ENCODE measurements at regions not wholly inside any gene's neighbourhood (a gene's known extent, or its start where the extent isn't known, plus 50 kb on each side); places are given as distances from the start of the nearest gene placed in this dataset.

DNA sequence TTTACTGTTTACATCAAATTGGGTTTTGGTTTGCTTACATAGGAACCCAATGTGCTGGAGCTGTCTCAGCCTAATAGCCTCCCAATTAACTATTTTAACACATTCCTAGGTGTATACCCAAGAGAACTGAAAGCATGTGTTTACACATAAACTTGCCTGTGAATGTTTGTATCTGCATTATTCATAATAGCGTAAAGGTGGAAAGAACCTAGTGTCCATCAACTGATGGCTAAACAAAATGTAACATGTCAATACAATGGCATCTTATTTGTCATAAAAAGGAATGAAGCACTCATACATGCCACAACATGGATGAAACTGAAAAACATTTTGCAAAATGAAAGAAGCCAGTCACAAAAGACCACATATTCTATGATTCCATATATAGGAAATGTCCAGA, 160.6 kb upstream of the EEPD1 start:
- ChIA-PET CTCF (interaction anchor here (0.7 kb wide), 1 partner anchor 27 kb away, joined by 4 read pairs; no protein-coding TSS in a partner anchor), POLR2A (no interaction called here)
- TF ChIP-seq, protein P1, sequence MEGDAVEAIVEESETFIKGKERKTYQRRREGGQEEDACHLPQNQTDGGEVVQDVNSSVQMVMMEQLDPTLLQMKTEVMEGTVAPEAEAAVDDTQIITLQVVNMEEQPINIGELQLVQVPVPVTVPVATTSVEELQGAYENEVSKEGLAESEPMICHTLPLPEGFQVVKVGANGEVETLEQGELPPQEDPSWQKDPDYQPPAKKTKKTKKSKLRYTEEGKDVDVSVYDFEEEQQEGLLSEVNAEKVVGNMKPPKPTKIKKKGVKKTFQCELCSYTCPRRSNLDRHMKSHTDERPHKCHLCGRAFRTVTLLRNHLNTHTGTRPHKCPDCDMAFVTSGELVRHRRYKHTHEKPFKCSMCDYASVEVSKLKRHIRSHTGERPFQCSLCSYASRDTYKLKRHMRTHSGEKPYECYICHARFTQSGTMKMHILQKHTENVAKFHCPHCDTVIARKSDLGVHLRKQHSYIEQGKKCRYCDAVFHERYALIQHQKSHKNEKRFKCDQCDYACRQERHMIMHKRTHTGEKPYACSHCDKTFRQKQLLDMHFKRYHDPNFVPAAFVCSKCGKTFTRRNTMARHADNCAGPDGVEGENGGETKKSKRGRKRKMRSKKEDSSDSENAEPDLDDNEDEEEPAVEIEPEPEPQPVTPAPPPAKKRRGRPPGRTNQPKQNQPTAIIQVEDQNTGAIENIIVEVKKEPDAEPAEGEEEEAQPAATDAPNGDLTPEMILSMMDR (IDR thresholded peaks at IDR 0.05; ENCODE audit: insufficient read depth, low read depth, low read length): no peak

DNA sequence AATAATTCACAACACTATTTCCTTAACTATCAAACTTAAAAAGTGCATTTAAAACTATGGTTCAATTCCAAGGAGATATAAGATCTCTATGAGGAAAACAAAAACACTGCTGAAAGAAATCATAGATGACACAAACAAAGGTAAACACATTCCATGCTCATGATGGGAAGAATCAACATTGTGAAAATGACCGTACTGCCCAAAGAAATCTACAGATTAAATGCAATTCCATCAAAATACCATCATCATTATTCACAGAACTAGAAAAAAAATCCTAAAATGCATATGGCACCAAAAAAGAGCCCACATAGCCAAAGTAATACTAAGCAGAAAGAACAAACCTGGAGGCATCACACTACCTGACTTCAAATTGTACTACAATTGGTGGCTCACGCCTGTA, 159.9 kb upstream of the EEPD1 start:
- Histone ChIP-seq H3K36me3 (ENCODE audit: control insufficient read depth, insufficient read depth, low read length) (no peaks in the 10 kb centered on the region), H3K4me3 (ENCODE audit: low read depth, low read length) (no peak overlapping the region), H3K27me3 (ENCODE audit: control insufficient read depth, insufficient read depth, low read length) (no peaks in the 10 kb centered on the region)
- ChIA-PET POLR2A (no interaction called here), CTCF (no interaction called here)
- DNase-seq (ENCODE audit: low read depth): no peak
- TF ChIP-seq, protein P1 (IDR thresholded peaks at IDR 0.05; ENCODE audit: insufficient read depth, low read depth, low read length): no peak

More for the DNA sequence above, 160.6 kb upstream of the EEPD1 start:
- H3K4me3 ChIP-seq (ENCODE audit: low read depth, low read length): no peak overlapping the region
- no peaks in the 10 kb centered on the region for H3K36me3 ChIP-seq (ENCODE audit: control insufficient read depth, insufficient read depth, low read length)
- H3K27me3 ChIP-seq (ENCODE audit: control insufficient read depth, insufficient read depth, low read length): no peaks in the 10 kb centered on the region
- no peak for DNase-seq (ENCODE audit: low read depth)

DNA sequence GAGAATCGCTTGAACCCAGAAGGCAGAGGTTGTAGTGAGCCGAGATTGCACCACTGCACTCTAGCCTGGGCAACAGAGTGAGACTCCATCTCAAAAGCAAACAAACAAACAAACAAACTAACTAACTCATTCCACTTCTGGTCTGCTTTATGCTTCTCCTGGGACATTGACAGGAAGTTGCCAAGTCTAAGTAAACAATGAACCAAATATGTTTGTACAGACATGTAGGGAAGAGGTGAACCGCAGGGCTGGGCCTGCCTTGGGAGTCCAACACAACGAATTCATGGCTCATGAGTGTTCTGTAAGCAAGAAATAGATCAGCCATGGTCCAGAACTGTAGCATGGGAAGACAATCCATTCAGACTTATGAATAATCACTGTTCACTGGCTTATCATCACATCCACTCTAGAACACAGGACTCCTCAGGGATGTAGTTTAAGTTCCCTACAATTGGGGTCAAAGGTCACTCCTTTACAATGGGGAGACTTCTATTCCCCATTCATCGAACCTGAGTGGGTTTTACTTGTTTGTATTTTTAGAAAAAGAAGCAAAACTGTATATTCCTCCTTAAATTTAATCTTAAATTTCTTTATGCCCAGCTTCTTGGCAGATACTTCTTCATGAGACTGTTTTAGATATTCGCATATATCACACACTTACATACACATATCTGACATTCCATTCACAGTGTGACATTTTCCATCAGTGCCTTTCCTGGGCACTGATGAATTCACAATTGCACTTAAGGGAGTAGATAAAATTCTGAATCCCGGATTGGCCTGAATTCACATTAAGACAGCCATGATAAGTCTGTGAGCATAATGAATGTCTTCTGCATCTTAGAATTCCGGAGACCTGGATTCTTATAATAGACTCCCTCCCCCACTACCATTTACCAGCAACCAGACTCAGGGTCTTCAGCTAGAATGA, 159.1 kb upstream of the EEPD1 start:
- ChIA-PET POLR2A (no interaction called here), CTCF (interaction anchor here (0.7 to 1.8 kb wide), 2 partner anchors 9 to 298 kb away, joined by 3 to 4 read pairs; no protein-coding TSS in a partner anchor)
- H3K27me3 ChIP-seq (ENCODE audit: control insufficient read depth, insufficient read depth, low read length): no peaks in the 10 kb centered on the region
- H3K4me3 ChIP-seq (ENCODE audit: low read depth, low read length): no peak overlapping the region
- no peaks in the 10 kb centered on the region for H3K36me3 ChIP-seq (ENCODE audit: control insufficient read depth, insufficient read depth, low read length)
- TF ChIP-seq, protein P1 (IDR thresholded peaks at IDR 0.05; ENCODE audit: insufficient read depth, low read depth, low read length): no peak
- no peak for DNase-seq (ENCODE audit: low read depth)

DNA sequence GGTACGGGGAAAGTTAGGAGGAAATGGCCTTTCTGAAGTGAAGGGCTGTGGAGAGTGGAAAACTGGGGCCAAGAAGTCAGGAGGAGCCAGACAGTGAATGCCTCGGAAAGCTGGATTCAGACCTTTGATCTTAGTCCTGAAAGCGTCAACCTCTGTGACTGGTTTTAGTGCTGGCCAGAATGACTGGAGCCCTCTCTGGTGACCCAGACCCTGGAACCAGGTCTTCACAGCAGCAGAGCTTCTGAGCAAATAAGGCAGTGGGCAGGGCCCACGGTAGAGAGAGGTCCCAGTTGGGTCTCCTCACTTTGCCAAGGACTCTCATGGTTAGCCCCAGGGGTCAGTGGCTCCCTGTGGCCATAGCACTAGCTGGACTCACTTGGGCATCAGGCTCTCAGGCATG, 157.7 kb upstream of the EEPD1 start:
- no peak overlapping the region for H3K4me3 ChIP-seq (ENCODE audit: low read depth, low read length)
- TF ChIP-seq, protein P1 (IDR thresholded peaks at IDR 0.05; ENCODE audit: insufficient read depth, low read depth, low read length): no peak
- DNase-seq (ENCODE audit: low read depth): no peak
- POLR2A ChIA-PET: no interaction called here
- H3K27me3 ChIP-seq (ENCODE audit: control insufficient read depth, insufficient read depth, low read length): no peaks in the 10 kb centered on the region
- H3K36me3 ChIP-seq (ENCODE audit: control insufficient read depth, insufficient read depth, low read length): no peaks in the 10 kb centered on the region
- CTCF ChIA-PET: interaction anchor here (0.9 to 1.8 kb wide), 3 partner anchors 8 to 297 kb away, joined by 3 to 4 read pairs (median 4); no protein-coding TSS in a partner anchor

DNA sequence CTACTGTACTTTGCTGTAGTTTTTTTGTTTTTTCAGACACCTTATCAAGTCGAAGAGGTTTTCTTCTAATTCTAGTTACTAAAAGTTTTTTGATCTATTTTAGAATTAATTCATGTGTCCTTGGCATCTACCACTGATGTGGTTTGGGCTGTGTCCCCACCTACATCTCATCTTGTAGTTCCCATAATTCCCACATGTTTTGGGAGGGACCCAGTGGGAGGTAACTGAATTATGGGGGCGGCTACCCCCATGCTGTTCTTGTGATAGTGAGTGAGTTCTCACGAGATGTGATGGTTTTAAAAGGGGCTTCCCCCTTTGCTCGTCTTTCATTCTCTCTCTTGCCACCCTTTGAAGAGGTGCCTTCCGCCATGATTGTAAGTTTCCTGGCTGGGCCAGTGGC, 154.6 kb upstream of the EEPD1 start:
- CTCF ChIA-PET: no interaction called here
- no peak overlapping the region for H3K4me3 ChIP-seq (ENCODE audit: low read depth, low read length)
- POLR2A ChIA-PET: no interaction called here

More for the DNA sequence above, 154.6 kb upstream of the EEPD1 start:
- no peak for DNase-seq (ENCODE audit: low read depth)
- Histone ChIP-seq H3K27me3 (ENCODE audit: control insufficient read depth, insufficient read depth, low read length) (no peaks in the 10 kb centered on the region), H3K36me3 (ENCODE audit: control insufficient read depth, insufficient read depth, low read length) (no peaks in the 10 kb centered on the region)
- TF ChIP-seq, protein P1 (IDR thresholded peaks at IDR 0.05; ENCODE audit: insufficient read depth, low read depth, low read length): no peak

All from BJ (cell line).